Astrocyte of the cerebellum (primary cell): ENCODE measurements at regions not wholly inside any gene's neighbourhood (a gene's known extent, or its start where the extent isn't known, plus 50 kb on each side); places are given as distances from the start of the nearest gene placed in this dataset.

Source experiments
- DNase-seq: peaks from one replicate; pipeline ENCODE4 v3.0.0-alpha.2; 2011; ENCODE audit warnings: low read depth
- H3K4me3 ChIP-seq: 2 replicates; pipeline ENCODE4 v1.5.1; 2011; ENCODE audit warnings: mild to moderate bottlenecking, low read depth, low read length, moderate library complexity
- in situ Hi-C: cut with HindIII; loops from 2 replicates; pipeline ENCODE4 v1.10.0; 2017; ENCODE audit warnings: low sequenced_read_pairs
- TF ChIP-seq, protein P1 (sequence below): IDR thresholded peaks from 2 replicates; pipeline ENCODE4 v1.5.1; 2012; ENCODE audit warnings: low read length, low read depth, moderate library complexity, mild to moderate bottlenecking; ENCODE audit errors: missing control alignments

DNA sequence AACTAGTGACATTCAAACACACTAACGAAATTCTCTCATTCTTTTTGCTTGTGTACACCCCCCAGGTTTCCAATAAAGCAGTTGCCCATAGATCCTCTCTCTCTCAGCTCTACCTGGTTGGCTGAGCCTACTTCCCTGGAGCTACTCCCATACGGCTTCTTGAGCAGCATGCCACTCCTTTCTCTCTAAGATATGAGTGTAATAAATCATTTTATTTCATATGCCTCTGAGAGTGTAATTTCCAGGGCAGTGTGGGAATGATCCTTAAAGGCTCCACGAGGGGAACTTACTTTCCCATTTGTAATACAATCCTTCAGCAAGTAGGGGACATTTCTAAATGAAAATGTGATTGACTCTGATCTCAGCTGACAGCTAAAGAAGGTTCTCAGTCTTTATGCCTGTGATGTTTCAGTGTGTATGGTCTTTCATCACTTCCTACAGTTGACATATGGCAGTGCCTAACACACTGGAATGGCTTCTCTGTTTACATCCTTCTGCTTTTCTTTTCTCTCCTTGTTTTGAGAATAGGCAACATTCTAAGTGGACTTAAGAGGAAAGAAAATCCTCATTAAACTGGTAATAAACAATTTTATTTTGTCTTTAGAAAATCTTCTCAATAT lies 1194.3 kb upstream of the CDH8 start:
- no peak overlapping the region for H3K4me3 ChIP-seq
- no peak for DNase-seq
- in situ Hi-C loops = no loop called here
- TF ChIP-seq, protein P1, sequence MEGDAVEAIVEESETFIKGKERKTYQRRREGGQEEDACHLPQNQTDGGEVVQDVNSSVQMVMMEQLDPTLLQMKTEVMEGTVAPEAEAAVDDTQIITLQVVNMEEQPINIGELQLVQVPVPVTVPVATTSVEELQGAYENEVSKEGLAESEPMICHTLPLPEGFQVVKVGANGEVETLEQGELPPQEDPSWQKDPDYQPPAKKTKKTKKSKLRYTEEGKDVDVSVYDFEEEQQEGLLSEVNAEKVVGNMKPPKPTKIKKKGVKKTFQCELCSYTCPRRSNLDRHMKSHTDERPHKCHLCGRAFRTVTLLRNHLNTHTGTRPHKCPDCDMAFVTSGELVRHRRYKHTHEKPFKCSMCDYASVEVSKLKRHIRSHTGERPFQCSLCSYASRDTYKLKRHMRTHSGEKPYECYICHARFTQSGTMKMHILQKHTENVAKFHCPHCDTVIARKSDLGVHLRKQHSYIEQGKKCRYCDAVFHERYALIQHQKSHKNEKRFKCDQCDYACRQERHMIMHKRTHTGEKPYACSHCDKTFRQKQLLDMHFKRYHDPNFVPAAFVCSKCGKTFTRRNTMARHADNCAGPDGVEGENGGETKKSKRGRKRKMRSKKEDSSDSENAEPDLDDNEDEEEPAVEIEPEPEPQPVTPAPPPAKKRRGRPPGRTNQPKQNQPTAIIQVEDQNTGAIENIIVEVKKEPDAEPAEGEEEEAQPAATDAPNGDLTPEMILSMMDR = no peak

DNA sequence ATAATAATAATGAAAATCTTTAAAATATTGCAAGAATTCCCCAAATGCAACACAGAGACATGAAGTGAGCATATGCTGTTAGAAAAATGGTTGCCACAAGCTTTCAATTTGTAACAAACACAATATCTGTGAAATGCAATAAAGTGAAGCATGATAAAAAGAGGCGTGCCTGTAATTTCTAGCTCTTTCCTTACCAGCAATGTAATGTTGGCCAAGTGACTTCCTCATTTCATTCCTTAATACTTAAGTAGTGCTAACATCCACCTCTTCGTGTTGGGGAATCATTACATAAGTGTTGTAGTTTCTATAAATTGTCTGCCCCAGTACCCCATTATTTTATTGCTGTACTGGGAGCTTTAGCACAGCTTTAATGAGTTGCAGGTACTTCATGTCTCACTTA lies 1192.0 kb upstream of the CDH8 start:
- TF ChIP-seq, protein P1 = no peak
- in situ Hi-C loops = no loop called here
- no peak overlapping the region for H3K4me3 ChIP-seq
- DNase-seq = no peak

DNA sequence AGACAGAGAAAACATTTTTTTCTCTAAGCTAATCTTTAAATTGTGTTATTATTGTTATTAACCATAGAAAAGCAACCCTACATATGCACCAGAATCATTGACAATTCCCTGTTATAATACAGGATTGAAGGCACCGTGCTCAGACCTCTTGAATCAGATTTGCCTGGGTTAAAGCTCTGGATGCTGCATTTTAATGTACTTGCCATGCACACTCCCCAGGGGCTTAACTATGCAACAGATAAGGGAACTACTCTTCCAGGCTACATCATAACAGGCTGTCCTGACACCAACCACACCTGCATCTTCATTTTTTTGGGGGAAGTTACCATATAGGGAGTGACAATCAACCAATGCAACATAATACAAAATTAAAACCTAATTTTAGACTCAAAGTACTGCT lies 1187.6 kb upstream of the CDH8 start:
- H3K4me3 ChIP-seq = no peak overlapping the region
- no peak for DNase-seq
- TF ChIP-seq, protein P1 = no peak
- in situ Hi-C loops = no loop called here

DNA sequence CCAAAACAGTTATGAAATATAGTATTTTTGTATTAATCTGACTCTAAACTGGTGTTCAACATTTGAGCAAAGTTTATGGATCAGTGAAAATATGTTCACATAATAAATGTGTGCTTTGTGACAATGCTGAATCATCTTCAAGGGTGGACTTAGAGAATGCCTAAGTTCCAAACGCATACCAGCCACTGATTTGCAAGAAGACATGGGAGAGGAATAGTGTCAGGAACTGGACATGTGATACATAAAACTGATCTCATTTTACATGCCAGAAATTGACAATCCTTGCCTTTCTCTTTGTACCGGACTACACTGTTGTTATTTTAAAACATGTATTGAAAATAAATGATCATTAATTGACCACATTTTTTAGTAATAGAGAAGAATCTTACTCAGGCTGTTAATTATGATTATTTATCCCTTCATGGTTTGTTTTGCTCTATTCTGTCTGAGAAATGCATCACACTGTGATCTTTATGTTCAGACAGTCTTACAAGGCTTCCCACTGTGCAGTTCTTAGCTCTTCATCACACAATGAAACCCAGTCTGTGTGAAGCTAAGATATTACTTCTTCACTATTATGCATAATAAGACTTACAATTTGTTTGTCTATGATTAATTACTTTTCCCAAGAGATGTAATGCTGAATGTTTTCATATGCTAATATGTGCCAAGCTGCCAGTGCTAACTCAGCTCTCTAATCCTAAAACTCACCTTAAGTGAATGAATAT lies 1180.6 kb upstream of the CDH8 start:
- in situ Hi-C loops = no loop called here
- TF ChIP-seq, protein P1 = no peak
- no peak for DNase-seq

DNA sequence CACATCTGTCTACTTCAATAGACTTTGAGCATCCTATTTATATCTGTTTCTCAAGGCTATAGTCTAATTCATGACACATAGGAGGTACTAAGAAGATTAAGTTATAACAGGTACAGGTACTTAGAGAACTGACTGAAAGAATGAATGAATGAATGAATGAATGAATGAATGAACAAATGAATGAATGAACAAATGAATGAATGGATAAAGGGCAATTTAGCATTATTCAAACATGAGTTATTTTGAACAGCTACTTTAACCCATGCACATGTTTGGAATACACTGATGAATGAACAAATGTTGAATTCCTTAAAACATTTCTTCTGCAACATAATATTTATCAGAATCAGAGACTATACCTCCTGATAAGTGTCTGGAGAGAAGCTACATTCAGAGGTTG lies 1165.6 kb upstream of the CDH8 start:
- in situ Hi-C loops = no loop called here
- no peak overlapping the region for H3K4me3 ChIP-seq
- TF ChIP-seq, protein P1 = no peak
- DNase-seq = no peak

More for the DNA sequence above, 1180.6 kb upstream of the CDH8 start:
- H3K4me3 ChIP-seq = no peak overlapping the region

DNA sequence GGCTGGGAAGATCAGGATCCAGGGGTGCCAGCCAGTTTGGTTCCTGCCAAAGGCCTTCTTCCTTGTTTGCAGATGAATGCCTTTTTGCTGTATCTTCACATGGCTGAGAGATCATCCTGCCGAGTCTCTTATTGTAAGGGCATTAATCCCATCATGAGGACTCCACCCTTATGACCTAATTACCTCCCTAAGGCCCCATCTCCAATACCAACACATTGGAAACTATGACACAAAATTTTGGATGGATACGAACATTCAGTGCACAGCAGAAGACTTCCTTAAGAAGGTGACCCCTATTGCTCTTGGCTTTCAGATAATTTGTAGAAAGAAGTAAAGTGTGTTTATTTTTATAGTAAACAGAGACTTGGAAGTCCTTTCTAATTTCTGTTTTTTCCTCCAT lies 1164.7 kb upstream of the CDH8 start:
- TF ChIP-seq, protein P1 = no peak
- no peak for DNase-seq
- no peak overlapping the region for H3K4me3 ChIP-seq
- in situ Hi-C loops = no loop called here
